Endothelial cell (in vitro differentiated cells): ENCODE measurements at regions not wholly inside any gene's neighbourhood (a gene's known extent, or its start where the extent isn't known, plus 50 kb on each side); places are given as distances from the start of the nearest gene placed in this dataset.

Experiments used
- DNase-seq: peaks from one replicate; pipeline ENCODE4 v3.0.0; 2021; ENCODE audit warnings: low spot score
- H3K27ac Mint-ChIP-seq: one replicate; pipeline ENCODE4 v1.8.0; 2021; ENCODE audit warnings: mixed read lengths, inconsistent platforms; ENCODE audit not compliant: unreplicated experiment
- H3K27me3 Mint-ChIP-seq: one replicate; pipeline ENCODE4 v1.8.0; 2021; ENCODE audit warnings: mild to moderate bottlenecking, moderate library complexity, mixed read lengths, inconsistent platforms; ENCODE audit not compliant: unreplicated experiment
- H3K36me3 Mint-ChIP-seq: one replicate; pipeline ENCODE4 v1.8.0; 2021; ENCODE audit warnings: mild to moderate bottlenecking, low read depth, mixed read lengths, inconsistent platforms; ENCODE audit not compliant: unreplicated experiment
- H3K4me1 Mint-ChIP-seq: one replicate; pipeline ENCODE4 v1.8.0; 2021; ENCODE audit warnings: mild to moderate bottlenecking, mixed read lengths, inconsistent platforms; ENCODE audit not compliant: unreplicated experiment
- H3K4me3 Mint-ChIP-seq: one replicate; pipeline ENCODE4 v1.8.0; 2021; ENCODE audit warnings: mild to moderate bottlenecking, mixed read lengths, inconsistent platforms; ENCODE audit not compliant: unreplicated experiment
- H3K9me3 Mint-ChIP-seq: one replicate; pipeline ENCODE4 v1.8.0; 2021; ENCODE audit warnings: mixed read lengths, inconsistent platforms; ENCODE audit not compliant: unreplicated experiment
- TF ChIP-seq, protein P1 (sequence below): fragments of 200-600 bp; sonication (generic); IDR thresholded peaks from one replicate; pipeline ENCODE4 v1.5.0; 2021; ENCODE audit warnings: antibody characterized with exemption; ENCODE audit not compliant: unreplicated experiment

DNA sequence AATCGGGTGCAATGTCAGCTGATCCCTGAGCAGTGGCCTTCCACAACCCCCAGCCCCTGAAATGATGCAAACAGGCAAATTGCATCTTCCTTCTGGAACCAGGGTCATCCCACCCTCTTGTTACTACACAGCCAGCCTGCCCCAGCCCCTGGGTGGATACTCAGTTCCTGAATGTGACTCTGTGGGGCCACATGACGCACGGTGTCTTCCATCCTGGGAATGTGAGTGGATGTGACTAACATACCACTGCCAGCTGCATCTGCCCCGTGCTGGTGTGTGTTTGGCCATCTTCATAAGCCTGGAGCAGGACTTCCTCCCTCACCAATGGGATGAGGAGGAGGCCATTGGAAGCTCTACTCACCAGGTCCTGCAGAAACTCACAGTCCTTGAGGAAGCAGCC, 257.9 kb upstream of the ADAMTS16 start:
- Mint-ChIP-seq H3K27me3 (peaks cover 2% of the 10 kb centered on the region), H3K27ac (no peak overlapping the region), H3K4me1 (no peaks in the 10 kb centered on the region), H3K4me3 (no peak overlapping the region), H3K36me3 (no peaks in the 10 kb centered on the region), H3K9me3 (no peaks in the 10 kb centered on the region)
- DNase-seq: no peak
- TF ChIP-seq, protein P1, sequence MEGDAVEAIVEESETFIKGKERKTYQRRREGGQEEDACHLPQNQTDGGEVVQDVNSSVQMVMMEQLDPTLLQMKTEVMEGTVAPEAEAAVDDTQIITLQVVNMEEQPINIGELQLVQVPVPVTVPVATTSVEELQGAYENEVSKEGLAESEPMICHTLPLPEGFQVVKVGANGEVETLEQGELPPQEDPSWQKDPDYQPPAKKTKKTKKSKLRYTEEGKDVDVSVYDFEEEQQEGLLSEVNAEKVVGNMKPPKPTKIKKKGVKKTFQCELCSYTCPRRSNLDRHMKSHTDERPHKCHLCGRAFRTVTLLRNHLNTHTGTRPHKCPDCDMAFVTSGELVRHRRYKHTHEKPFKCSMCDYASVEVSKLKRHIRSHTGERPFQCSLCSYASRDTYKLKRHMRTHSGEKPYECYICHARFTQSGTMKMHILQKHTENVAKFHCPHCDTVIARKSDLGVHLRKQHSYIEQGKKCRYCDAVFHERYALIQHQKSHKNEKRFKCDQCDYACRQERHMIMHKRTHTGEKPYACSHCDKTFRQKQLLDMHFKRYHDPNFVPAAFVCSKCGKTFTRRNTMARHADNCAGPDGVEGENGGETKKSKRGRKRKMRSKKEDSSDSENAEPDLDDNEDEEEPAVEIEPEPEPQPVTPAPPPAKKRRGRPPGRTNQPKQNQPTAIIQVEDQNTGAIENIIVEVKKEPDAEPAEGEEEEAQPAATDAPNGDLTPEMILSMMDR: no peak

DNA sequence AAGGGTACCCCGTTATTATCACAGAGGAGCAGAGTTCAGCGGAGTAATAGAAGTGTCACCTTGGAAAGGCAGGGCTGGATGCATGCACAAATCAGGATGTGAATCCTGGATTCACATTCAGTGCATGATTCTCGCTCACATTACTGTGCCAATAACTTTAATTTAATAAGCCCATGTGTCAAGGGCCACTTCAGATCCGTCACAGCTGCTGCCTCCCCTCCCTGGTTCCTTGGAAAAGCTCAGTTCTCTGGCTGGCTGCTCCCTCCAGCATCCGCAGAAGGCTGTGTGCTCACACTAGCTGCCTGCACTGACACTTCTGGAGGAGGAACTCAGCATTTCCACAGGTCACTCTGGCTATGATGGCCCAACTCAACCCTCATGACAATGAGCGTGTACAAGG, 256.8 kb upstream of the ADAMTS16 start:
- TF ChIP-seq, protein P1: no peak
- Mint-ChIP-seq H3K36me3 (no peaks in the 10 kb centered on the region), H3K4me1 (no peaks in the 10 kb centered on the region), H3K9me3 (no peaks in the 10 kb centered on the region), H3K27ac (no peak overlapping the region), H3K27me3 (peaks cover 2% of the 10 kb centered on the region), H3K4me3 (no peak overlapping the region)
- DNase-seq: no peak

DNA sequence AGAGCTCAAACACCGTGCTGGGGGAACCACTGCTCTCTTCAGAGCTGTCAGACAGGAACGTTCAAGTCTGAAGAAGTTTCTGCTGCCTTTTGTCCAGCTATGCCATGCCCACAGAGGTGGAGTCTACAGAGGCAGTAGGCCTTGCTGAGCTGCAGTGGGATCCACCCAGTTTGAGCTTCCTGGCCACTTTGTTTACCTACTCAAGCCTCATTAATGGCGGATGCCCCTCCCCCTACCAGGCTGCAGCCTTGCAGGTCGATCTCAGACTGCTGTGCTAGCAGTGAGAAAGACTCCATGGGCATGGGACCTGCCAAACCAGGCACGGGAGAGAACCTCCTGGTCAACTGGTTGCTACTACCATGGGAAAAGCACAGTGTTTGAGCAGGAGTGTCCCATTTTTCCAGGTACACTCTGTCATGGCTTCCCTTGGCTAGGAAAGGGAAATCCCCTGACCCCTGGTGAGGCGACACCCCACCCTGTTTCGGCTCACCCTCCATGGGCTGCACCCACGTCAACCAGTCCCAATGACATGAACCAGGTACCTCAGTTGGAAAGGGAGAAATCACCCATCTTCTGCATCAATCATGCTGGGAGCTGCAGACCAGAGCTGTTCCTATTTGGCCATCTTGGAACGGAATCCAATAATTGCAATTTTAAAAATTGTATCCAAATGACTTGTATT, 246.9 kb upstream of the ADAMTS16 start:
- Mint-ChIP-seq H3K9me3 (no peaks in the 10 kb centered on the region), H3K27me3 (no peaks in the 10 kb centered on the region), H3K4me1 (no peaks in the 10 kb centered on the region), H3K4me3 (no peak overlapping the region), H3K27ac (no peak overlapping the region), H3K36me3 (no peaks in the 10 kb centered on the region)
- DNase-seq: no peak
- TF ChIP-seq, protein P1: no peak

DNA sequence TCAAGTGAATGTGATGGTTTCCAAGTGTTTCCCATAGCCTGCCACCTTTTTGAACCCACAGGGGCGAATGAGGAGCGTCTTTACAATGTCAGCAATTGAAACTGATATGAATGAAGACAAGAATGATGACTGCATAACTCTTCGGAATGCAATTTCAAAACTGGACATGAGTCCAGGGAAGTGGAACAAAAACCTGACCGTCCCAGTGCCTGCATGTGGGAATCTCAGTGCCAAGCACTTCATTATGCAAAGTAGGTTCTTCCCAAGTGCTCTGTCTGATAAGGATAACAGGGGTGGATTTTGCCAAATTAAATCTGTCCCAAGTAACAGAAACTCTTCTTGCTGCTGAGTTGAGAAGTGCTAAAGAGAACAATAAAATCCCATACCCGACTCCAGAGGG, 243.8 kb upstream of the ADAMTS16 start:
- Mint-ChIP-seq H3K4me3 (no peak overlapping the region), H3K27ac (no peak overlapping the region), H3K27me3 (no peaks in the 10 kb centered on the region), H3K4me1 (no peaks in the 10 kb centered on the region), H3K36me3 (no peaks in the 10 kb centered on the region), H3K9me3 (no peaks in the 10 kb centered on the region)
- DNase-seq: no peak
- TF ChIP-seq, protein P1: no peak

DNA sequence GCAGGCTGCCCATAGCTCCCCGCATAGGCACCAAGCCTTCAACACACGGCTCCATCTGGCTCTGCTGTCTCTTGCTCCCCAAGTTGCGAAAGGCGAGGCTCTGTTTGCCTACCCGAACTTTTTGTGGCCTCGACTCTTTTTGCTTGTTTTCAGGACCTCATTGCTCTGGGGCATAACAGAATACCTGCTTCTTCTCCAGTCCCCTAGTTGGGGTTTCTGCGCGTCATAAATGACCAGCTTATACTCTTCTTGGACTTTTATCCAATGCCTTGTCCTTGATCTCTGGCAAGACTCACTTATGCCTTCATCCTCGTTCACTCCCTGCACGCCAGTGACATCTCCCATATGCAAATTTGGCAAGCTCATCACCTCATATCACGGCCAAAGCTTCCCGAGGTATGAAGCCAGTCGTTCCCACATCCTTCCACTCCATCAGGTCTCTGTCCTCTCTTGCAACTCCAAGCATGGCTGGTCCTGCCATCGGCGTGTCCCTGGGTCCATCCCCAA, 238.8 kb upstream of the ADAMTS16 start:
- DNase-seq: no peak
- no peaks in the 10 kb centered on the region for H3K9me3 Mint-ChIP-seq
- no peaks in the 10 kb centered on the region for H3K36me3 Mint-ChIP-seq
- TF ChIP-seq, protein P1: no peak
- no peaks in the 10 kb centered on the region for H3K4me1 Mint-ChIP-seq
- no peaks in the 10 kb centered on the region for H3K27me3 Mint-ChIP-seq
- H3K27ac Mint-ChIP-seq: no peak overlapping the region
- no peak overlapping the region for H3K4me3 Mint-ChIP-seq
